A549 (cell line): ENCODE measurements at regions not wholly inside any gene's neighbourhood (a gene's known extent, or its start where the extent isn't known, plus 50 kb on each side); places are given as distances from the start of the nearest gene placed in this dataset.

ENCODE experiments used
- ATAC-seq, 2 experiments: fragments of 200-7000 bp in 1 of 2; fragments of >200 bp in 1 of 2; cut with Nextera tagmentation in 1 of 2; cut with Tn5 transposase in 1 of 2; 3 replicates each; pipeline versions ENCODE4 v1.8.0 to v1.9.1; 2018 to 2020; ENCODE audit warnings: mild to moderate bottlenecking in 1 of 2, moderate library complexity in 1 of 2
- CTCF ChIA-PET: fragments of 300-600 bp; sonication (Branson Sonifier 250); formaldehyde crosslinking; extraction: SDS; loops from one replicate; lab custom pipeline; 2021; ENCODE audit warnings: antibody characterized with exemption, inconsistent platforms; lab: Yijun Ruan, JAX
- POLR2A ChIA-PET: fragments of 350-600 bp; formaldehyde crosslinking; extraction: SDS; loops from one replicate; lab custom pipeline; 2021; ENCODE audit warnings: antibody characterized with exemption, inconsistent platforms; lab: Yijun Ruan, JAX
- DNase-seq, 2 experiments: peaks; one replicate each; pipeline versions ENCODE4 v3.0.0 to v3.0.0-alpha.2; 2011 to 2016; ENCODE audit warnings: low read depth in 1 of 2, low spot score in 1 of 2
- FAIRE-seq: peaks from 2 replicates; lab custom pipeline; 2011; peaks lifted over from hg19 to GRCh38; lab: Jason Lieb, UNC
- H3K27ac ChIP-seq, 2 experiments: fragments of >200 bp; sonication (Bioruptor Twin); formaldehyde crosslinking; 3 replicates each; pipeline ENCODE4 v1.5.1; 2016 to 2017
- H3K4me1 ChIP-seq: fragments of >200 bp; sonication (Bioruptor Twin); formaldehyde crosslinking; 3 replicates; pipeline ENCODE4 v1.6.1; 2016
- H3K4me2 ChIP-seq: fragments of >200 bp; sonication (Bioruptor Twin); formaldehyde crosslinking; 3 replicates; pipeline ENCODE4 v1.6.1; 2016
- H3K4me3 ChIP-seq: fragments of >200 bp; sonication (Bioruptor Twin); formaldehyde crosslinking; 3 replicates; pipeline ENCODE4 v1.5.1; 2016
- H3K9me3 ChIP-seq: fragments of >200 bp; sonication (Bioruptor Twin); formaldehyde crosslinking; 3 replicates; pipeline ENCODE4 v1.6.1; 2016
- BHLHE40 ChIP-seq: IDR thresholded peaks from 2 replicates; pipeline ENCODE4 v1.6.1; 2012; ENCODE audit warnings: low read depth, low read length, inconsistent platforms
- CBX2 ChIP-seq: fragments of 200-600 bp; sonication (generic); IDR thresholded peaks from 2 replicates; pipeline ENCODE4 v1.6.1; 2016; ENCODE audit warnings: low read depth, mild to moderate bottlenecking, borderline replicate concordance
- CEBPB ChIP-seq, 2 experiments: fragments of >200 bp in 1 of 2; sonication (Bioruptor Twin) in 1 of 2; formaldehyde crosslinking in 1 of 2; IDR thresholded peaks; 2 replicates each; pipeline ENCODE4 v1.6.1; 2012 to 2016
- CTCF ChIP-seq: fragments of >200 bp; sonication (Bioruptor Twin); formaldehyde crosslinking; IDR thresholded peaks from 3 replicates; pipeline ENCODE4 v1.5.1; 2016
- E2F6 ChIP-seq: IDR thresholded peaks from 2 replicates; pipeline ENCODE4 v1.6.1; 2012; ENCODE audit warnings: low read depth, borderline replicate concordance
- EP300 ChIP-seq, 2 experiments: fragments of >200 bp; sonication (Bioruptor Twin); formaldehyde crosslinking; IDR thresholded peaks; 2 replicates in 1 of 2; 3 replicates in 1 of 2; pipeline ENCODE4 v1.6.1; 2016 to 2017
- ESRRA ChIP-seq: fragments of 150-350 bp; IDR thresholded peaks from 2 replicates; pipeline ENCODE4 v1.6.1; 2014; ENCODE audit warnings: mild to moderate bottlenecking, low read length, borderline replicate concordance
- HDAC2 ChIP-seq: fragments of 200-600 bp; sonication (generic); IDR thresholded peaks from 2 replicates; pipeline ENCODE4 v1.6.1; 2016
- HEYL ChIP-seq: fragments of 250-450 bp; sonication (Bioruptor Pico); IDR thresholded peaks from 2 replicates; pipeline ENCODE4 v1.8.0; 2021; ENCODE audit warnings: mild to moderate bottlenecking, moderate library complexity
- HMGXB4 ChIP-seq: fragments of 250-450 bp; sonication (Bioruptor Pico); IDR thresholded peaks from 2 replicates; pipeline ENCODE4 v1.5.0; 2021; ENCODE audit warnings: mild to moderate bottlenecking, moderate library complexity, borderline replicate concordance
- HOXB13 ChIP-seq: fragments of 250-450 bp; sonication (Bioruptor Pico); IDR thresholded peaks from 2 replicates; pipeline ENCODE4 v1.5.0; 2020; ENCODE audit warnings: low read depth, mild to moderate bottlenecking, moderate library complexity
- JUNB ChIP-seq: fragments of >200 bp; sonication (Bioruptor Twin); formaldehyde crosslinking; IDR thresholded peaks from 2 replicates; pipeline ENCODE4 v1.6.1; 2016
- KDM1A ChIP-seq: fragments of 200-600 bp; sonication (generic); IDR thresholded peaks from 2 replicates; pipeline ENCODE4 v1.6.1; 2016; ENCODE audit warnings: low read depth, mild to moderate bottlenecking
- MAFK ChIP-seq: fragments of 450-650 bp; IDR thresholded peaks from 2 replicates; pipeline ENCODE4 v1.6.1; 2014; ENCODE audit not compliant: partially characterized antibody
- NFE2L2 ChIP-seq: fragments of 150-350 bp; conservative IDR thresholded peaks from 2 replicates; pipeline ENCODE4 v1.6.1; 2014; ENCODE audit warnings: low read length
- NPAS2 ChIP-seq: fragments of 250-450 bp; sonication (Bioruptor Pico); IDR thresholded peaks from 2 replicates; pipeline ENCODE4 v1.8.0; 2022; ENCODE audit warnings: mild to moderate bottlenecking, moderate library complexity, borderline replicate concordance
- PBX3 ChIP-seq: IDR thresholded peaks from 2 replicates; pipeline ENCODE4 v1.6.1; 2012
- PHF8 ChIP-seq: fragments of 200-600 bp; sonication (generic); IDR thresholded peaks from 2 replicates; pipeline ENCODE4 v1.6.1; 2016; ENCODE audit warnings: low read depth, mild to moderate bottlenecking, antibody characterized with exemption, moderate library complexity, borderline replicate concordance
- POLR2AphosphoS2 ChIP-seq: conservative IDR thresholded peaks from 2 replicates; pipeline ENCODE4 v1.6.1; 2012; ENCODE audit warnings: low read length, improper control_type of control experiment, inconsistent platforms
- RAD21 ChIP-seq, 2 experiments: fragments of >200 bp in 1 of 2; sonication (Bioruptor Twin) in 1 of 2; formaldehyde crosslinking in 1 of 2; IDR thresholded peaks in 1 of 2; conservative IDR thresholded peaks in 1 of 2; 2 replicates in 1 of 2; 3 replicates in 1 of 2; pipeline ENCODE4 v1.6.1; 2012 to 2018; ENCODE audit warnings: inconsistent platforms in 1 of 2
- SMC3 ChIP-seq: fragments of >200 bp; sonication (Bioruptor Twin); formaldehyde crosslinking; IDR thresholded peaks from 3 replicates; pipeline ENCODE4 v1.6.1; 2018; ENCODE audit warnings: inconsistent platforms
- ZC3H11A ChIP-seq: fragments of 450-650 bp; IDR thresholded peaks from 2 replicates; pipeline ENCODE4 v1.6.1; 2014; ENCODE audit warnings: antibody characterized with exemption, mild to moderate bottlenecking
- ZFP36 ChIP-seq: fragments of 450-650 bp; IDR thresholded peaks from 2 replicates; pipeline ENCODE4 v1.6.1; 2014; ENCODE audit warnings: borderline replicate concordance; ENCODE audit not compliant: partially characterized antibody
- ZSCAN20 ChIP-seq: fragments of 250-450 bp; sonication (Bioruptor Pico); IDR thresholded peaks from 2 replicates; pipeline ENCODE4 v1.8.0; 2022; ENCODE audit warnings: mild to moderate bottlenecking, moderate library complexity
- WGBS: methylation state at CpG from one replicate; pipeline ENCODE4 v1.1.6; 2017; ENCODE audit errors: missing lambda C conversion rate; 5-methylcytosine and 5-hydroxymethylcytosine counted together

- TF ChIP-seq CBX2: no peak
- TF ChIP-seq ZFP36: no peak
- no peak for TF ChIP-seq CTCF
- no peak for TF ChIP-seq SMC3
Observed at GRCh38 chr2:120590841-120591240, 144.8 kb upstream of the GLI2 start (continued).

- FAIRE-seq: no peak
- Histone ChIP-seq H3K9me3 (no peaks in the 10 kb centered on the region), H3K4me2 (no peak overlapping the region), H3K4me1 (peaks cover 11% of the 10 kb centered on the region), H3K27ac (no peak overlapping the region), H3K4me3 (no peak overlapping the region)
- DNase-seq: no peak
- CTCF ChIA-PET: interaction anchor here (1.3 kb wide), 2 partner anchors 9 to 15 kb away, joined by 3 to 4 read pairs; no protein-coding TSS in a partner anchor
- POLR2A ChIA-PET: no interaction called here
- ATAC-seq: no peak
- TF ChIP-seq KDM1A (no peak), PBX3 (no peak), ZC3H11A (no peak), CEBPB (IDR thresholded peaks at IDR 0.05) (no peak), HOXB13 (CRISPR knock-in tag) (no peak), ZFP36 (no peak), MAFK (no peak), EP300 (IDR thresholded peaks at IDR 0.05) (no peak), JUNB (no peak), RAD21 (conservative IDR thresholded peaks at IDR 0.05 in 1 of 2, IDR thresholded peaks at IDR 0.05 in 1 of 2) (no peak), NPAS2 (CRISPR knock-in tag) (no peak), ZSCAN20 (CRISPR knock-in tag) (no peak), HEYL (CRISPR knock-in tag) (no peak), E2F6 (no peak), HMGXB4 (no peak), HDAC2 (no peak), POLR2AphosphoS2 (no peak)
- 63% methylated on average over 7 of the region's 7 CpGs for WGBS
Observed at GRCh38 chr2:120591572-120591971, 144.1 kb upstream of the GLI2 start.

GRCh38 chr2:120592084-120592483, 143.6 kb upstream of the GLI2 start:
- DNase-seq (no peak), FAIRE-seq (no peak), ATAC-seq (no peak)
- Histone ChIP-seq H3K4me2 (no peak overlapping the region), H3K27ac (no peak overlapping the region), H3K4me3 (no peak overlapping the region), H3K4me1 (peaks cover 11% of the 10 kb centered on the region), H3K9me3 (no peaks in the 10 kb centered on the region)
- 63% methylated on average over 10 of the region's 10 CpGs for WGBS
- ChIA-PET POLR2A (no interaction called here), CTCF (interaction anchor here (1.3 kb wide), 2 partner anchors 9 to 15 kb away, joined by 3 to 4 read pairs; no protein-coding TSS in a partner anchor)
- TF ChIP-seq SMC3 (no peak), BHLHE40 (no peak), CBX2 (no peak), HMGXB4 (no peak), NFE2L2 (no peak), NPAS2 (CRISPR knock-in tag) (no peak), EP300 (IDR thresholded peaks at IDR 0.05) (no peak), ESRRA (no peak), PHF8 (no peak)
